ENCODE measurements at regions not wholly inside any gene's neighbourhood (a gene's known extent, or its start where the extent isn't known, plus 50 kb on each side); places are given as distances from the start of the nearest gene placed in this dataset.

- H2BK12ac ChIP-seq (ENCODE audit: insufficient read length, low read depth, low read length) = no peak overlapping the region
- no peak overlapping the region for H3K4me2 ChIP-seq (ENCODE audit: insufficient read depth, insufficient read length, low read length)
- WGBS (ENCODE audit: extremely low coverage, insufficient read length, low lambda C conversion rate) = no CpG with 5 or more reads among the region's 5 CpGs
- H2BK120ac ChIP-seq (ENCODE audit: low read depth, low read length, poor library complexity, severe bottlenecking) = no peak overlapping the region
- no peaks in the 10 kb centered on the region for H3K27me3 ChIP-seq (ENCODE audit: insufficient read depth, low read length)
- no peak overlapping the region for H3K4me3 Mint-ChIP-seq
- peaks cover 14 to 16% of the 10 kb centered on the region in 2 experiments; a peak in 3 of 4 replicates for H3K4me1 Mint-ChIP-seq
- no peak for TF ChIP-seq CTCF (conservative IDR thresholded peaks at IDR 0.05)
- no peak overlapping the region for H3K23ac ChIP-seq (ENCODE audit: insufficient read length, low read depth, low read length)
- H3K56ac ChIP-seq (ENCODE audit: insufficient read length, low read depth, low read length) = no peak overlapping the region
- H3K9me3 ChIP-seq (ENCODE audit: control insufficient read depth, low read depth, low read length) = no peaks in the 10 kb centered on the region
- H2BK5ac ChIP-seq (ENCODE audit: insufficient read length, low read length) = no peak overlapping the region
- no peak overlapping the region for H3K9ac ChIP-seq (ENCODE audit: extremely low read depth, insufficient read length, low read length)
- no peak overlapping the region for H4K5ac ChIP-seq (ENCODE audit: insufficient read length, low read depth, low read length)
- no peak overlapping the region for H4K91ac ChIP-seq (ENCODE audit: insufficient read length, low read depth, low read length)
- peaks cover 3 to 8% (median 4%) of the 10 kb centered on the region in 3 experiments; a peak in 4 of 7 replicates for H3K36me3 Mint-ChIP-seq (ENCODE audit: insufficient read depth in 1 of 3, low read depth in 3 of 3)
- H3K23me2 ChIP-seq (ENCODE audit: insufficient read length, low read depth, low read length, poor library complexity, severe bottlenecking) = no peaks in the 10 kb centered on the region
- H3K27ac ChIP-seq (ENCODE audit: insufficient read length, low read depth, low read length) = no peak overlapping the region
- DNase-seq = no peak
- H3K14ac ChIP-seq (ENCODE audit: insufficient read depth, low read length) = no peak overlapping the region
- H4K8ac ChIP-seq (replicated peaks; ENCODE audit: insufficient read length, low read depth, low read length) = no peak overlapping the region
- no peaks in the 10 kb centered on the region for H3K79me1 ChIP-seq (ENCODE audit: insufficient read depth, low read depth, low read length, poor library complexity, severe bottlenecking)
- H2AFZ ChIP-seq (ENCODE audit: low read length) = no peak overlapping the region
- H4K20me1 ChIP-seq (ENCODE audit: control insufficient read depth, insufficient read depth, insufficient read length) = no peaks in the 10 kb centered on the region
- H2BK15ac ChIP-seq (ENCODE audit: low read depth, low read length) = no peak overlapping the region
- H3K4me1 ChIP-seq (ENCODE audit: insufficient read depth, low read length) = no peaks in the 10 kb centered on the region
- H3K79me2 ChIP-seq (ENCODE audit: insufficient read depth, low read length) = no peaks in the 10 kb centered on the region
- no peak overlapping the region for H3K4ac ChIP-seq (ENCODE audit: low read depth, low read length)
- H2AK5ac ChIP-seq (ENCODE audit: insufficient read length, low read length) = no peak overlapping the region
- H3T11ph ChIP-seq (ENCODE audit: low read length) = no peak overlapping the region
- peaks cover 6 to 8% of the 10 kb centered on the region in 2 experiments; a peak in 4 of 5 replicates for H3K9me3 Mint-ChIP-seq
- no peak overlapping the region for H3K27ac Mint-ChIP-seq
- H3K18ac ChIP-seq (ENCODE audit: insufficient read length, low read depth, low read length) = no peak overlapping the region
- H2BK20ac ChIP-seq (ENCODE audit: low read depth, low read length, poor library complexity, severe bottlenecking) = no peak overlapping the region
- H3K27me3 Mint-ChIP-seq (ENCODE audit: low read depth) = no peaks in the 10 kb centered on the region; the same call in 1 of the 2 replicates
Measured at GRCh38 chr20:4383961-4384360, 134.9 kb upstream of the ADRA1D start.

All from H9 (cell line).